ENCODE measurements at regions not wholly inside any gene's neighbourhood (a gene's known extent, or its start where the extent isn't known, plus 50 kb on each side); places are given as distances from the start of the nearest gene placed in this dataset.

- H3K4me1 ChIP-seq = no peaks in the 10 kb centered on the region
- no peak overlapping the region for H3K4me3 ChIP-seq
- TF ChIP-seq POLR2A (IDR thresholded peaks at IDR 0.05) (no peak), POLR2AphosphoS5 (IDR thresholded peaks at IDR 0.05) (no peak), CTCF (IDR thresholded peaks at IDR 0.05) (no peak), EP300 (IDR thresholded peaks at IDR 0.05) (no peak)
- no peaks in the 10 kb centered on the region for H3K36me3 ChIP-seq
- intact Hi-C loops (cut with DNase I; ENCODE audit: low total_unique reads) = no loop called here
- H3K27me3 ChIP-seq = no peaks in the 10 kb centered on the region
- no peak overlapping the region for H3K27ac ChIP-seq
- no peaks in the 10 kb centered on the region for H3K9me3 ChIP-seq
- WGBS, 5 donors = 43 to 65% (median 49%) methylated on average over 1 of the region's 1 CpG
- no peak for DNase-seq
These were observed 467.8 kb downstream of the ZNF804A start for GRCh38 chr2:185066128-185066527.

- intact Hi-C loops (cut with DNase I; ENCODE audit: low total_unique reads) = no loop called here
- Histone ChIP-seq H3K4me1 (no peaks in the 10 kb centered on the region), H3K4me3 (no peak overlapping the region), H3K36me3 (no peaks in the 10 kb centered on the region), H3K27me3 (no peaks in the 10 kb centered on the region), H3K27ac (no peak overlapping the region), H3K9me3 (no peaks in the 10 kb centered on the region)
- 49 to 65% (median 60%) methylated on average over 2 of the region's 2 CpGs for WGBS, 5 donors
- TF ChIP-seq POLR2AphosphoS5 (IDR thresholded peaks at IDR 0.05) (no peak), POLR2A (IDR thresholded peaks at IDR 0.05) (no peak), CTCF (IDR thresholded peaks at IDR 0.05) (no peak), EP300 (IDR thresholded peaks at IDR 0.05) (no peak)
- DNase-seq = no peak
These were observed 470.8 kb downstream of the ZNF804A start for GRCh38 chr2:185069107-185069506.

- no peaks in the 10 kb centered on the region for H3K4me1 ChIP-seq
- no peaks in the 10 kb centered on the region for H3K27me3 ChIP-seq
- no peaks in the 10 kb centered on the region for H3K9me3 ChIP-seq
- H3K27ac ChIP-seq = no peak overlapping the region
- TF ChIP-seq CTCF (IDR thresholded peaks at IDR 0.05) = no peak
- no peaks in the 10 kb centered on the region for H3K36me3 ChIP-seq
- DNase-seq = no peak
- intact Hi-C loops (cut with DNase I; ENCODE audit: low total_unique reads) = no loop called here
- H3K4me3 ChIP-seq = no peak overlapping the region
These were observed 475.8 kb downstream of the ZNF804A start for GRCh38 chr2:185074156-185074555.

- whole genome bisulfite sequencing, 5 donors = 88 to 94% (median 91%) methylated on average over 3 of the region's 3 CpGs
These were observed 484.4 kb downstream of the ZNF804A start for GRCh38 chr2:185082749-185083148.

More at GRCh38 chr2:185082749-185083148, 484.4 kb downstream of the ZNF804A start:
- intact Hi-C loops (cut with DNase I; ENCODE audit: low total_unique reads) = no loop called here
- Histone ChIP-seq H3K27ac (no peak overlapping the region), H3K9me3 (no peaks in the 10 kb centered on the region), H3K27me3 (no peaks in the 10 kb centered on the region), H3K4me3 (no peak overlapping the region), H3K36me3 (no peaks in the 10 kb centered on the region), H3K4me1 (no peaks in the 10 kb centered on the region)
- no peak for TF ChIP-seq POLR2A (IDR thresholded peaks at IDR 0.05)
- TF ChIP-seq POLR2AphosphoS5 (IDR thresholded peaks at IDR 0.05) = no peak
- TF ChIP-seq CTCF (IDR thresholded peaks at IDR 0.05) = no peak
- TF ChIP-seq EP300 (IDR thresholded peaks at IDR 0.05) = no peak
- DNase-seq = no peak

Data from stomach (tissue), 8 donors.